K562 (cell line): ENCODE measurements at regions not wholly inside any gene's neighbourhood (a gene's known extent, or its start where the extent isn't known, plus 50 kb on each side); places are given as distances from the start of the nearest gene placed in this dataset.

Experiments used
- ATAC-seq: fragments of 200-7000 bp; cut with Tn5 transposase; 3 replicates; pipeline ENCODE4 v1.9.1; 2020; ENCODE audit warnings: moderate library complexity
- BruUV-seq: library from RNA; stranded (reverse); fragments of 400-500 nt; replicated peaks from 2 replicates; lab custom pipeline; 2021; lab: Mats Ljungman, UMichigan
- CTCF ChIA-PET: fragments of 300-600 bp; formaldehyde crosslinking; extraction: SDS; loops from one replicate; lab custom pipeline; 2021; ENCODE audit warnings: low intra/inter-chr PET ratio; lab: Yijun Ruan, JAX
- POLR2A ChIA-PET: fragments of 300-600, 350-650 bp; sonication (Branson Sonifier 250); formaldehyde crosslinking; extraction: SDS; loops from one replicate; lab custom pipeline; 2021; ENCODE audit warnings: antibody characterized with exemption, inconsistent platforms; lab: Yijun Ruan, JAX
- DNase-seq, 4 experiments: peaks; one replicate each; pipeline versions ENCODE4 v3.0.0 to v3.0.0-alpha.2; 2011 to 2018; ENCODE audit warnings: low spot score in 3 of 4, mixed read lengths in 3 of 4; ENCODE audit errors: extremely low read depth in 1 of 4
- FAIRE-seq: peaks from 2 replicates; lab custom pipeline; 2011; peaks lifted over from hg19 to GRCh38; lab: Jason Lieb, UNC
- H2AFZ ChIP-seq: 2 replicates; pipeline ENCODE4 v1.6.0; 2011; ENCODE audit warnings: low read depth, low read length, control low read depth, inconsistent platforms
- H3K27ac ChIP-seq: fragments of 200-600 bp; 3 replicates; pipeline ENCODE4 v1.8.0; 2011; ENCODE audit warnings: low read depth, mild to moderate bottlenecking, control low read depth, inconsistent platforms, low read length, moderate library complexity, mixed read lengths; ENCODE audit errors: extremely low read depth
- H3K27me3 ChIP-seq, 2 experiments: fragments of 300-600 bp in 1 of 2; 2 replicates in 1 of 2; 3 replicates in 1 of 2; pipeline versions ENCODE4 v1.6.0 to v1.8.0; 2011; ENCODE audit warnings: inconsistent platforms in 2 of 2, low read length in 2 of 2, mild to moderate bottlenecking in 1 of 2, mixed read lengths in 1 of 2, moderate library complexity in 1 of 2; ENCODE audit not compliant: control insufficient read depth in 2 of 2, insufficient read depth in 2 of 2
- H3K36me3 ChIP-seq: fragments of 300-600 bp; 3 replicates; pipeline ENCODE4 v1.8.0; 2011; ENCODE audit warnings: mild to moderate bottlenecking, low read length, inconsistent platforms; ENCODE audit not compliant: control insufficient read depth, insufficient read depth
- H3K4me1 ChIP-seq, 2 experiments: fragments of 200-600 bp in 1 of 2; replicated peaks in 1 of 2; 2 replicates in 1 of 2; 3 replicates in 1 of 2; pipeline versions ENCODE4 v1.5.1 to v1.8.0; 2011; ENCODE audit warnings: inconsistent platforms in 2 of 2, low read length in 2 of 2, mild to moderate bottlenecking in 1 of 2, mixed read lengths in 1 of 2, moderate library complexity in 1 of 2; ENCODE audit not compliant: control insufficient read depth in 2 of 2, insufficient read depth in 2 of 2
- H3K4me2 ChIP-seq: 2 replicates; pipeline ENCODE4 v1.6.1; 2011; ENCODE audit warnings: low read length, control low read depth, inconsistent platforms, mixed read lengths; ENCODE audit not compliant: insufficient read depth
- H3K4me3 ChIP-seq: fragments of 200-600 bp; sonication (generic), shearing (Covaris generic); 2 replicates; pipeline ENCODE4 v1.5.1; 2016; ENCODE audit warnings: control low read depth, inconsistent platforms
- H3K79me2 ChIP-seq: fragments of 200-600 bp; 3 replicates; pipeline ENCODE4 v1.8.0; 2011; ENCODE audit warnings: low read length, inconsistent platforms; ENCODE audit not compliant: control insufficient read depth, insufficient read depth
- H3K9ac ChIP-seq, 2 experiments: 2 replicates each; pipeline versions ENCODE4 v1.6.0 to v1.6.1; 2011; ENCODE audit warnings: low read depth in 2 of 2, low read length in 2 of 2, control low read depth in 1 of 2, inconsistent platforms in 1 of 2, mild to moderate bottlenecking in 1 of 2, mixed read lengths in 1 of 2; ENCODE audit not compliant: insufficient read depth in 1 of 2
- H3K9me1 ChIP-seq: one replicate; pipeline ENCODE4 v1.6.0; 2011; ENCODE audit warnings: inconsistent platforms, mild to moderate bottlenecking, low read length, moderate library complexity; ENCODE audit not compliant: control insufficient read depth, insufficient read depth
- H3K9me3 ChIP-seq: replicated peaks from 2 replicates; pipeline ENCODE4 v1.5.1; 2011; ENCODE audit warnings: low read depth, low read length, inconsistent platforms; ENCODE audit not compliant: control insufficient read depth, insufficient read depth
- H4K20me1 ChIP-seq: replicated peaks from 2 replicates; pipeline ENCODE4 v1.6.1; 2011; ENCODE audit warnings: low read length, inconsistent platforms, mixed read lengths; ENCODE audit not compliant: control insufficient read depth, insufficient read depth
- ATF1 ChIP-seq, 2 experiments: fragments of 450-650 bp in 1 of 2; IDR thresholded peaks; 2 replicates each; pipeline ENCODE4 v1.6.1; 2016; ENCODE audit warnings: missing compliant biosample characterization in 1 of 2, missing genetic modification characterization in 1 of 2
- FOXP4 ChIP-seq: sonication (generic); formaldehyde crosslinking; IDR thresholded peaks from 2 replicates; pipeline ENCODE4 v1.8.0; 2022; ENCODE audit warnings: mild to moderate bottlenecking, missing genetic modification reagents, borderline replicate concordance
- MAFK ChIP-seq: IDR thresholded peaks from 2 replicates; pipeline ENCODE4 v1.6.1; 2011; ENCODE audit warnings: low read length, improper control_type of control experiment
- MTA1 ChIP-seq: fragments of 450-650 bp; IDR thresholded peaks from 2 replicates; pipeline ENCODE4 v1.6.1; 2017; ENCODE audit warnings: borderline replicate concordance
- TARDBP ChIP-seq: fragments of 450-650 bp; IDR thresholded peaks from 2 replicates; pipeline ENCODE4 v1.6.1; 2016
- ZFP30 ChIP-seq: fragments of 250-450 bp; sonication (Bioruptor Pico); IDR thresholded peaks from 2 replicates; pipeline ENCODE4 v1.8.0; 2022; ENCODE audit warnings: moderate library complexity, mild to moderate bottlenecking, inconsistent platforms, borderline replicate concordance
- ZFPM2 ChIP-seq: fragments of 250-450 bp; sonication (Bioruptor Pico); IDR thresholded peaks from 2 replicates; pipeline ENCODE4 v1.5.1; 2022; ENCODE audit warnings: mild to moderate bottlenecking
- ZNF217 ChIP-seq: sonication (generic); formaldehyde crosslinking; IDR thresholded peaks from 2 replicates; pipeline ENCODE4 v1.8.0; 2022; ENCODE audit warnings: mild to moderate bottlenecking, missing genetic modification reagents
- ZNF445 ChIP-seq: fragments of 250-450 bp; sonication (Bioruptor Pico); IDR thresholded peaks from 2 replicates; pipeline ENCODE4 v1.4.0; 2020; ENCODE audit warnings: low read depth, mild to moderate bottlenecking, moderate library complexity
- WGBS: fragments of 100-300 bp; shearing (Covaris generic); methylation state at CpG from one replicate; pipeline ENCODE4 v1.1.6; 2016; ENCODE audit warnings: low coverage, mixed read lengths; ENCODE audit not compliant: insufficient coverage; ENCODE audit errors: missing lambda C conversion rate; 5-methylcytosine and 5-hydroxymethylcytosine counted together
- in situ Hi-C: fragments of 300-500 bp; cut with MboI; formaldehyde crosslinking; loops from 4 replicates; pipeline ENCODE4 v1.15.0; 2018; ENCODE audit warnings: inconsistent platforms, mixed read lengths
- intact Hi-C: fragments of 100-400 bp; cut with micrococcal nuclease; formaldehyde crosslinking; loops from 2 replicates; pipeline ENCODE4 v1.14.2; 2022
- TF ChIP-seq, protein P1 (sequence below): sonication (generic); formaldehyde crosslinking; IDR thresholded peaks from 2 replicates; pipeline ENCODE4 v1.4.0; 2020; ENCODE audit warnings: mild to moderate bottlenecking, missing genetic modification reagents

DNA sequence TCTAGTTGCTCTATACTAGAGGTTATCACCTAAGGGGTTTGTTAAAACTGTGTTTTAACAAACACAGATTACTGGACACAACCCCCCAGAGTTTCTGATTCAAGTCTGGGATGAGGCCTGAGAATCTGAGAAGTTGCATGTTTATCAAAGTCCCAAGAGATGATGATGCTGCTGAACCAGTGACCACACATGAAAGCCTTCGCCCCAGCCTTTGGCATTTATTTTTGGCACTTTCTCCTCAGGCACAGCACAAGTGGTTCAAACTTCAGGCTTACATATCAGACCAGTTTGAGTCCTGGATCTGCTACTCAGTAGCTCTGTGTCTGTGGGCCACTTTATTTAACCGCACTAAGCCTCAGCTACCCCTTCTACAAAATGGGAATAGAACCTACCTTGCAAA, 407.2 kb upstream of the PIK3R1 start:
- no peaks in the 10 kb centered on the region; a peak in 1 of 5 replicates for H3K4me1 ChIP-seq
- intact Hi-C loops = no loop called here
- FAIRE-seq (no peak), ATAC-seq (no peak), DNase-seq (no peak)
- no peak overlapping the region for H3K27ac ChIP-seq
- POLR2A ChIA-PET = no interaction called here
- 0 out of 2 replicates have a peak, but pooled peaks cover 3% of the 10 kb centered on the region for H4K20me1 ChIP-seq
- H3K79me2 ChIP-seq = peaks cover 5% of the 10 kb centered on the region; the same call in 2 of the 3 replicates
- WGBS = 9% methylated on average over 2 of the region's 2 CpGs
- no peak overlapping the region for H3K9ac ChIP-seq
- H3K4me3 ChIP-seq = no peak overlapping the region
- H2AFZ ChIP-seq = no peak overlapping the region
- H3K27me3 ChIP-seq = no peaks in the 10 kb centered on the region
- BruUV-seq = no TSS peak
- in situ Hi-C loops = no loop called here
- H3K36me3 ChIP-seq = no peaks in the 10 kb centered on the region
- TF ChIP-seq MTA1 (no peak), ZFP30 (CRISPR knock-in tag) (no peak), TARDBP (no peak)
- CTCF ChIA-PET = no interaction called here
- no peaks in the 10 kb centered on the region for H3K9me1 ChIP-seq
- no peaks in the 10 kb centered on the region for H3K9me3 ChIP-seq
- H3K4me2 ChIP-seq = no peak overlapping the region

DNA sequence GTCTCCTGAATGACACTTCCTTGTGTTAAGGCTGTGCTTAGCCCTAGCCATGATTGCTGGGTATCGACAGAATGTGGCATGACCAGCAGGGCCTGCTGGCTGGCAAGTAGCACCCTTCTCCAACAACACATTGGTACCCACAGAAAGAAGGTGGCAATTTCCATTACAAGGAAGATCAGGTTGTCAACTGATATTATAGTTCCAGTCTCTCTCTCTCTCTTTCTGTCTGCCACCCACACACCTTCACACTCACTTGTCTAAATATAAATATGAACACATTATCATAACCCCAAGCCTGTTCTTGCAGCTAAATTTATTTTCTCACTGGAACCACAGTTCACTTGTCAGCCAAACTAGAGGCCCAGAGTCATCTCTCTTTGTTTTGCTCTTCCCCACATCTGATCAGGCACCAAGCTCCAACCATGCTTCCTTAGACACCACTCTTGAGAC, 408.1 kb upstream of the PIK3R1 start:
- POLR2A ChIA-PET = no interaction called here
- FAIRE-seq = no peak
- ATAC-seq = no peak
- Histone ChIP-seq H3K36me3 (no peaks in the 10 kb centered on the region), H4K20me1 (0 out of 2 replicates have a peak, but pooled peaks cover 3% of the 10 kb centered on the region), H3K9me1 (no peaks in the 10 kb centered on the region), H2AFZ (no peak overlapping the region), H3K4me3 (no peak overlapping the region), H3K4me1 (no peaks in the 10 kb centered on the region), H3K9me3 (no peaks in the 10 kb centered on the region), H3K27ac (no peak overlapping the region), H3K79me2 (peaks cover 5% of the 10 kb centered on the region; the same call in 2 of the 3 replicates), H3K4me2 (no peak overlapping the region)
- in situ Hi-C loops = no loop called here
- CTCF ChIA-PET = no interaction called here
- no TSS peak for BruUV-seq
- TF ChIP-seq ZNF445 (CRISPR knock-in tag) (no peak), ZNF217 (no peak), ATF1 (CRISPR knock-in tag; IDR thresholded peaks at IDR 0.05) (no peak), ATF1 (tag; IDR thresholded peaks at IDR 0.05) (no peak), ZFPM2 (CRISPR knock-in tag) (no peak), MAFK (no peak), FOXP4 (CRISPR knock-in tag) (no peak)
- TF ChIP-seq, protein P1, sequence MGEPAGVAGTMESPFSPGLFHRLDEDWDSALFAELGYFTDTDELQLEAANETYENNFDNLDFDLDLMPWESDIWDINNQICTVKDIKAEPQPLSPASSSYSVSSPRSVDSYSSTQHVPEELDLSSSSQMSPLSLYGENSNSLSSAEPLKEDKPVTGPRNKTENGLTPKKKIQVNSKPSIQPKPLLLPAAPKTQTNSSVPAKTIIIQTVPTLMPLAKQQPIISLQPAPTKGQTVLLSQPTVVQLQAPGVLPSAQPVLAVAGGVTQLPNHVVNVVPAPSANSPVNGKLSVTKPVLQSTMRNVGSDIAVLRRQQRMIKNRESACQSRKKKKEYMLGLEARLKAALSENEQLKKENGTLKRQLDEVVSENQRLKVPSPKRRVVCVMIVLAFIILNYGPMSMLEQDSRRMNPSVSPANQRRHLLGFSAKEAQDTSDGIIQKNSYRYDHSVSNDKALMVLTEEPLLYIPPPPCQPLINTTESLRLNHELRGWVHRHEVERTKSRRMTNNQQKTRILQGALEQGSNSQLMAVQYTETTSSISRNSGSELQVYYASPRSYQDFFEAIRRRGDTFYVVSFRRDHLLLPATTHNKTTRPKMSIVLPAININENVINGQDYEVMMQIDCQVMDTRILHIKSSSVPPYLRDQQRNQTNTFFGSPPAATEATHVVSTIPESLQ (CRISPR knock-in tag) = no peak
- TF ChIP-seq, all 486 proteins: peak for 0
- DNase-seq = no peak
- WGBS = 10% methylated on average over 1 of the region's 1 CpG
- intact Hi-C loops = no loop called here
- Histone ChIP-seq H3K9ac (no peak overlapping the region), H3K27me3 (no peaks in the 10 kb centered on the region)
